H9 (cell line): ENCODE measurements at regions not wholly inside any gene's neighbourhood (a gene's known extent, or its start where the extent isn't known, plus 50 kb on each side); places are given as distances from the start of the nearest gene placed in this dataset.

Experiments
- DNase-seq: peaks from one replicate; pipeline ENCODE4 v3.0.0-alpha.2; 2017
- H2AFZ ChIP-seq: one replicate; pipeline ENCODE4 v1.6.1; 2013; ENCODE audit warnings: mild to moderate bottlenecking, low read length, control low read depth, moderate library complexity
- H2AK5ac ChIP-seq: 2 replicates; pipeline ENCODE4 v1.6.1; 2013; ENCODE audit warnings: low read length, control low read depth, mixed read lengths; ENCODE audit not compliant: insufficient read length
- H2BK120ac ChIP-seq: one replicate; pipeline ENCODE4 v1.6.1; 2013; ENCODE audit warnings: low read depth, mild to moderate bottlenecking, low read length, control low read depth, inconsistent platforms; ENCODE audit not compliant: poor library complexity, severe bottlenecking
- H2BK12ac ChIP-seq: 2 replicates; pipeline ENCODE4 v1.6.1; 2013; ENCODE audit warnings: low read length, control low read depth, mixed read lengths, low read depth; ENCODE audit not compliant: insufficient read length
- H2BK15ac ChIP-seq: 2 replicates; pipeline ENCODE4 v1.6.1; 2013; ENCODE audit warnings: low read depth, low read length, control low read depth
- H2BK20ac ChIP-seq: one replicate; pipeline ENCODE4 v1.6.1; 2013; ENCODE audit warnings: low read depth, mild to moderate bottlenecking, low read length, control low read depth, inconsistent platforms; ENCODE audit not compliant: poor library complexity, severe bottlenecking
- H2BK5ac ChIP-seq: 2 replicates; pipeline ENCODE4 v1.6.1; 2013; ENCODE audit warnings: low read length, control low read depth, mixed read lengths; ENCODE audit not compliant: insufficient read length
- H3K14ac ChIP-seq: 2 replicates; pipeline ENCODE4 v1.6.1; 2013; ENCODE audit warnings: low read length, control low read depth; ENCODE audit not compliant: insufficient read depth
- H3K18ac ChIP-seq: 2 replicates; pipeline ENCODE4 v1.6.1; 2013; ENCODE audit warnings: low read depth, mild to moderate bottlenecking, mixed read lengths, low read length, control low read depth; ENCODE audit not compliant: insufficient read length
- H3K23ac ChIP-seq: 2 replicates; pipeline ENCODE4 v1.6.1; 2013; ENCODE audit warnings: low read length, control low read depth, mixed read lengths, low read depth; ENCODE audit not compliant: insufficient read length
- H3K23me2 ChIP-seq: 2 replicates; pipeline ENCODE4 v1.6.1; 2013; ENCODE audit warnings: low read depth, mild to moderate bottlenecking, mixed read lengths, low read length, control low read depth; ENCODE audit not compliant: insufficient read length, poor library complexity, severe bottlenecking
- H3K27ac ChIP-seq: 2 replicates; pipeline ENCODE4 v1.5.1; 2013; ENCODE audit warnings: low read length, control low read depth, mixed read lengths, low read depth; ENCODE audit not compliant: insufficient read length
- H3K27me3 ChIP-seq: 2 replicates; pipeline ENCODE4 v1.6.1; 2013; ENCODE audit warnings: low read length, control low read depth, inconsistent platforms; ENCODE audit not compliant: insufficient read depth
- H3K4ac ChIP-seq: 2 replicates; pipeline ENCODE4 v1.6.1; 2013; ENCODE audit warnings: low read depth, mild to moderate bottlenecking, control low read depth, inconsistent platforms, low read length, moderate library complexity
- H3K4me1 ChIP-seq: 2 replicates; pipeline ENCODE4 v1.6.1; 2013; ENCODE audit warnings: low read length, control low read depth, inconsistent platforms; ENCODE audit not compliant: insufficient read depth
- H3K4me2 ChIP-seq: 2 replicates; pipeline ENCODE4 v1.6.1; 2013; ENCODE audit warnings: low read length, control low read depth, mixed read lengths; ENCODE audit not compliant: insufficient read length, insufficient read depth
- H3K56ac ChIP-seq: 2 replicates; pipeline ENCODE4 v1.6.1; 2013; ENCODE audit warnings: low read depth, mild to moderate bottlenecking, mixed read lengths, low read length, control low read depth; ENCODE audit not compliant: insufficient read length
- H3K79me1 ChIP-seq: 2 replicates; pipeline ENCODE4 v1.6.1; 2013; ENCODE audit warnings: low read depth, mild to moderate bottlenecking, moderate library complexity, low read length, control low read depth, inconsistent platforms; ENCODE audit not compliant: insufficient read depth, poor library complexity, severe bottlenecking
- H3K79me2 ChIP-seq: 2 replicates; pipeline ENCODE4 v1.6.1; 2013; ENCODE audit warnings: low read length, control low read depth, inconsistent platforms; ENCODE audit not compliant: insufficient read depth
- H3K9ac ChIP-seq: 2 replicates; pipeline ENCODE4 v1.6.1; 2013; ENCODE audit warnings: low read length, control low read depth, mixed read lengths; ENCODE audit not compliant: insufficient read length; ENCODE audit errors: extremely low read depth
- H3K9me3 ChIP-seq: one replicate; pipeline ENCODE4 v1.6.1; 2013; ENCODE audit warnings: low read depth, low read length, inconsistent platforms; ENCODE audit not compliant: control insufficient read depth
- H3T11ph ChIP-seq: one replicate; pipeline ENCODE4 v1.6.1; 2013; ENCODE audit warnings: mild to moderate bottlenecking, low read length, control low read depth, inconsistent platforms
- H4K20me1 ChIP-seq: one replicate; pipeline ENCODE4 v1.6.1; 2013; ENCODE audit not compliant: control insufficient read depth, insufficient read length, insufficient read depth
- H4K5ac ChIP-seq: 2 replicates; pipeline ENCODE4 v1.6.1; 2013; ENCODE audit warnings: low read depth, mild to moderate bottlenecking, mixed read lengths, low read length, control low read depth; ENCODE audit not compliant: insufficient read length
- H4K8ac ChIP-seq: replicated peaks from 2 replicates; pipeline ENCODE4 v1.6.1; 2013; ENCODE audit warnings: low read length, control low read depth, mixed read lengths, low read depth; ENCODE audit not compliant: insufficient read length
- H4K91ac ChIP-seq: 2 replicates; pipeline ENCODE4 v1.6.1; 2013; ENCODE audit warnings: low read depth, mild to moderate bottlenecking, moderate library complexity, mixed read lengths, low read length, control low read depth; ENCODE audit not compliant: insufficient read length
- H3K27ac Mint-ChIP-seq, 3 experiments: 2 replicates in 2 of 3; 3 replicates in 1 of 3; pipeline ENCODE4 v1.8.0; 2020 to 2021; ENCODE audit warnings: mixed read lengths in 3 of 3, mild to moderate bottlenecking in 1 of 3, moderate library complexity in 1 of 3
- H3K27me3 Mint-ChIP-seq: 2 replicates; pipeline ENCODE4 v1.8.0; 2021; ENCODE audit warnings: low read depth, mild to moderate bottlenecking, moderate library complexity, mixed read lengths
- H3K36me3 Mint-ChIP-seq, 3 experiments: 2 replicates in 2 of 3; 3 replicates in 1 of 3; pipeline ENCODE4 v1.8.0; 2020 to 2021; ENCODE audit warnings: low read depth in 3 of 3, mixed read lengths in 3 of 3; ENCODE audit not compliant: insufficient read depth in 1 of 3
- H3K4me1 Mint-ChIP-seq, 2 experiments: 2 replicates each; pipeline ENCODE4 v1.8.0; 2020; ENCODE audit warnings: mixed read lengths in 2 of 2
- H3K4me3 Mint-ChIP-seq, 2 experiments: 2 replicates in 1 of 2; 3 replicates in 1 of 2; pipeline ENCODE4 v1.8.0; 2020 to 2021; ENCODE audit warnings: mild to moderate bottlenecking in 2 of 2, mixed read lengths in 2 of 2, moderate library complexity in 1 of 2
- H3K9me3 Mint-ChIP-seq, 2 experiments: 2 replicates in 1 of 2; 3 replicates in 1 of 2; pipeline ENCODE4 v1.8.0; 2020; ENCODE audit warnings: mild to moderate bottlenecking in 2 of 2, mixed read lengths in 2 of 2, moderate library complexity in 1 of 2
- CTCF ChIP-seq: fragments of 200-600 bp; sonication (generic); conservative IDR thresholded peaks from 3 replicates; pipeline ENCODE4 v1.8.0; 2021; ENCODE audit warnings: antibody characterized with exemption, mild to moderate bottlenecking
- WGBS: extraction: QIAGEN DNeasy Blood & Tissue Kit; methylation state at CpG from one replicate; pipeline ENCODE4 v1.1.7; 2013; ENCODE audit warnings: missing lambda C conversion rate, low lambda C conversion rate, mixed read lengths; ENCODE audit not compliant: insufficient read length; ENCODE audit errors: extremely low coverage; 5-methylcytosine and 5-hydroxymethylcytosine counted together

- Histone ChIP-seq H3K79me2 (no peaks in the 10 kb centered on the region), H2AFZ (no peak overlapping the region), H3K23me2 (no peaks in the 10 kb centered on the region)
These were observed 428.4 kb upstream of the INTU start for GRCh38 chr4:127204322-127204721.

More at GRCh38 chr4:127204322-127204721, 428.4 kb upstream of the INTU start:
- H4K5ac ChIP-seq: no peak overlapping the region
- no peaks in the 10 kb centered on the region for H4K20me1 ChIP-seq
- Mint-ChIP-seq H3K27me3 (no peaks in the 10 kb centered on the region), H3K9me3 (peaks cover 8 to 9% of the 10 kb centered on the region in 2 experiments; a peak in 4 of 5 replicates), H3K27ac (peak overlapping the region in 2 of 3 experiments; percentile 84 to 97; a peak in 3 of 7 replicates), H3K4me1 (peaks cover 10 to 16% of the 10 kb centered on the region in 2 experiments), H3K36me3 (peaks cover 3 to 5% (median 4%) of the 10 kb centered on the region in 3 experiments; a peak in 4 of 7 replicates), H3K4me3 (no peak overlapping the region)
- no peak overlapping the region for H3K14ac ChIP-seq
- no peak overlapping the region for H3K23ac ChIP-seq
- no peak for DNase-seq
- no peaks in the 10 kb centered on the region for H3K27me3 ChIP-seq
- H3T11ph ChIP-seq: no peak overlapping the region
- no peak overlapping the region for H2BK12ac ChIP-seq
- no peak overlapping the region for H2BK20ac ChIP-seq
- no peaks in the 10 kb centered on the region for H3K79me1 ChIP-seq
- H2BK120ac ChIP-seq: no peak overlapping the region
- no peak overlapping the region for H2BK5ac ChIP-seq
- no peak overlapping the region for H3K18ac ChIP-seq
- no peak overlapping the region for H3K4ac ChIP-seq
- H3K56ac ChIP-seq: no peak overlapping the region
- no peak overlapping the region for H2BK15ac ChIP-seq
- TF ChIP-seq CTCF: no peak
- H4K91ac ChIP-seq: no peak overlapping the region
- H2AK5ac ChIP-seq: no peak overlapping the region
- no CpG with 5 or more reads among the region's 3 CpGs for WGBS
- no peak overlapping the region for H3K4me2 ChIP-seq
- H3K9ac ChIP-seq: no peak overlapping the region
- H3K4me1 ChIP-seq: peaks cover 3% of the 10 kb centered on the region; the same call in 1 of the 2 replicates
- H4K8ac ChIP-seq: no peak overlapping the region
- no peak overlapping the region for H3K27ac ChIP-seq
- H3K9me3 ChIP-seq: no peaks in the 10 kb centered on the region
